A673 (cell line): ENCODE measurements at regions not wholly inside any gene's neighbourhood (a gene's known extent, or its start where the extent isn't known, plus 50 kb on each side); places are given as distances from the start of the nearest gene placed in this dataset.
"Not testable (repeated sequence)": the region's sequence is repeated elsewhere in the genome, so short reads cannot be mapped to it uniquely, and the experiment has no call there.

Source experiments
- BruUV-seq: library from RNA; stranded (reverse); fragments of 400-500 nt; replicated peaks from 2 replicates; lab custom pipeline; 2021; lab: Mats Ljungman, UMichigan
- CTCF ChIA-PET: fragments of 300-600 bp; sonication (Branson Sonifier 250); formaldehyde crosslinking; loops from one replicate; lab custom pipeline; 2022; ENCODE audit warnings: antibody characterized with exemption; lab: Charles Lee
- POLR2A ChIA-PET: fragments of 300-600 bp; sonication (Branson Sonifier 250); formaldehyde crosslinking; loops from one replicate; lab custom pipeline; 2022; ENCODE audit warnings: antibody characterized with exemption; ENCODE audit not compliant: low non-redundant PET; lab: Charles Lee
- DNase-seq: peaks from one replicate; pipeline ENCODE4 v3.0.0-alpha.2; 2015; ENCODE audit warnings: low spot score
- H3K27ac ChIP-seq: fragments of 200-600 bp; sonication (generic); 2 replicates; pipeline ENCODE4 v1.5.1; 2016; ENCODE audit warnings: mixed run types, low read depth, mild to moderate bottlenecking, mixed read lengths, antibody characterized with exemption, low read length; ENCODE audit not compliant: poor library complexity, severe bottlenecking
- H3K27me3 ChIP-seq: fragments of 200-600 bp; sonication (generic); replicated peaks from 2 replicates; pipeline ENCODE4 v1.6.1; 2017; ENCODE audit warnings: mixed run types, low read depth, mild to moderate bottlenecking, mixed read lengths, antibody characterized with exemption, low read length; ENCODE audit not compliant: insufficient read depth, poor library complexity
- H3K36me3 ChIP-seq: fragments of 200-600 bp; sonication (generic); 2 replicates; pipeline ENCODE4 v1.6.1; 2016; ENCODE audit warnings: mixed run types, mild to moderate bottlenecking, mixed read lengths, antibody characterized with exemption, low read length; ENCODE audit not compliant: insufficient read depth, poor library complexity, severe bottlenecking
- H3K4me1 ChIP-seq: fragments of 200-600 bp; sonication (generic); 2 replicates; pipeline ENCODE4 v1.6.1; 2017; ENCODE audit warnings: mixed run types, mild to moderate bottlenecking, mixed read lengths, antibody characterized with exemption, low read length; ENCODE audit not compliant: insufficient read depth, poor library complexity, severe bottlenecking
- H3K4me3 ChIP-seq: fragments of 200-600 bp; sonication (generic); 2 replicates; pipeline ENCODE4 v1.5.1; 2016; ENCODE audit warnings: low read depth, mixed run types, mild to moderate bottlenecking, mixed read lengths, low read length; ENCODE audit not compliant: poor library complexity, severe bottlenecking
- H3K9me3 ChIP-seq: fragments of 200-600 bp; sonication (generic); 2 replicates; pipeline ENCODE4 v1.6.1; 2016; ENCODE audit warnings: mixed run types, low read depth, mild to moderate bottlenecking, mixed read lengths, antibody characterized with exemption, low read length; ENCODE audit not compliant: poor library complexity, severe bottlenecking
- CTCF ChIP-seq: fragments of 300-800, 200-600 bp; sonication (generic); conservative IDR thresholded peaks from 2 replicates; pipeline ENCODE4 v1.5.1; 2017; ENCODE audit warnings: low read depth, mild to moderate bottlenecking, antibody characterized with exemption, low read length, moderate library complexity, mixed read lengths
- EZH2 ChIP-seq: fragments of 200-600 bp; sonication (generic); IDR thresholded peaks from 2 replicates; pipeline ENCODE4 v1.6.1; 2017; ENCODE audit warnings: borderline replicate concordance, low read depth, mild to moderate bottlenecking, mixed read lengths, antibody characterized with exemption, low read length; ENCODE audit not compliant: poor library complexity, severe bottlenecking
- intact Hi-C: fragments of 100-400 bp; cut with micrococcal nuclease; formaldehyde crosslinking; loops from one replicate; pipeline ENCODE4 v1.10.0; 2022; ENCODE audit not compliant: unreplicated experiment

GRCh38 chr3:82157952-82158351, 396.5 kb upstream of the GBE1 start:
- no peak overlapping the region for H3K27ac ChIP-seq

GRCh38 chr3:82153892-82154291, 392.4 kb upstream of the GBE1 start:
- POLR2A ChIA-PET, intact Hi-C loops, BruUV-seq: not testable (repeated sequence)

More at GRCh38 chr3:82157952-82158351, 396.5 kb upstream of the GBE1 start:
- POLR2A ChIA-PET = no interaction called here
- DNase-seq = no peak
- Histone ChIP-seq H3K4me3 (no peak overlapping the region), H3K4me1 (no peaks in the 10 kb centered on the region), H3K9me3 (no peaks in the 10 kb centered on the region), H3K27me3 (no peaks in the 10 kb centered on the region), H3K36me3 (no peaks in the 10 kb centered on the region)
- TF ChIP-seq EZH2 = no peak
- TF ChIP-seq CTCF = no peak
- CTCF ChIA-PET = no interaction called here
- no TSS peak for BruUV-seq
- intact Hi-C loops = no loop called here

GRCh38 chr3:82145742-82146141, 384.3 kb upstream of the GBE1 start:
- BruUV-seq = no TSS peak

More at GRCh38 chr3:82153892-82154291, 392.4 kb upstream of the GBE1 start:
- H3K9me3 ChIP-seq, H3K36me3 ChIP-seq, CTCF ChIA-PET, H3K27ac ChIP-seq, H3K4me1 ChIP-seq, DNase-seq, H3K4me3 ChIP-seq, H3K27me3 ChIP-seq: not testable (repeated sequence)

More at GRCh38 chr3:82145742-82146141, 384.3 kb upstream of the GBE1 start:
- no peaks in the 10 kb centered on the region for H3K36me3 ChIP-seq
- no peak overlapping the region for H3K27ac ChIP-seq
- H3K4me3 ChIP-seq = no peak overlapping the region
- ChIA-PET POLR2A (no interaction called here), CTCF (no interaction called here)
- intact Hi-C loops = no loop called here
- H3K9me3 ChIP-seq = no peaks in the 10 kb centered on the region
- no peaks in the 10 kb centered on the region for H3K27me3 ChIP-seq
- DNase-seq = no peak
- H3K4me1 ChIP-seq = no peaks in the 10 kb centered on the region
- TF ChIP-seq CTCF = no peak
- TF ChIP-seq EZH2 = no peak
